Neutrophil (primary cell): ENCODE measurements at regions not wholly inside any gene's neighbourhood (a gene's known extent, or its start where the extent isn't known, plus 50 kb on each side); places are given as distances from the start of the nearest gene placed in this dataset.

Source experiments
- H3K27ac ChIP-seq: fragments of 200-600 bp; sonication (generic); 2 replicates; pipeline ENCODE4 v1.5.1; 2016; ENCODE audit warnings: mild to moderate bottlenecking, moderate library complexity
- H3K27me3 ChIP-seq: fragments of 200-600 bp; sonication (generic); 2 replicates; pipeline ENCODE4 v1.6.0; 2016; ENCODE audit warnings: mild to moderate bottlenecking
- H3K36me3 ChIP-seq: fragments of 200-600 bp; sonication (generic); 2 replicates; pipeline ENCODE4 v1.5.1; 2017
- H3K4me1 ChIP-seq, 2 experiments: fragments of 200-600 bp in 1 of 2; sonication (generic) in 1 of 2; 1 replicate in 1 of 2; 2 replicates in 1 of 2; pipeline versions ENCODE4 v1.5.1 to v1.6.1; 2013 to 2016; ENCODE audit warnings: low read depth in 1 of 2, low read length in 1 of 2, mild to moderate bottlenecking in 1 of 2, moderate library complexity in 1 of 2; ENCODE audit not compliant: control insufficient read depth in 1 of 2, insufficient read depth in 1 of 2
- H3K4me3 ChIP-seq, 2 experiments: fragments of 200-600 bp in 1 of 2; sonication (generic) in 1 of 2; 1 replicate in 1 of 2; 2 replicates in 1 of 2; pipeline ENCODE4 v1.5.1; 2013 to 2016; ENCODE audit warnings: low read depth in 1 of 2, low read length in 1 of 2, mild to moderate bottlenecking in 1 of 2, moderate library complexity in 1 of 2
- H3K9me3 ChIP-seq: fragments of 200-600 bp; sonication (generic); 2 replicates; pipeline ENCODE4 v1.5.1; 2016
- CTCF ChIP-seq: fragments of 200-600 bp; sonication (generic); IDR thresholded peaks from 2 replicates; pipeline ENCODE4 v1.5.1; 2016; ENCODE audit warnings: antibody characterized with exemption

- H3K4me1 ChIP-seq = no peaks in the 10 kb centered on the region
- no peaks in the 10 kb centered on the region for H3K9me3 ChIP-seq
- H3K27ac ChIP-seq = no peak overlapping the region
- no peaks in the 10 kb centered on the region for H3K36me3 ChIP-seq
- H3K4me3 ChIP-seq = no peak overlapping the region
- H3K27me3 ChIP-seq = no peaks in the 10 kb centered on the region
- no peak for TF ChIP-seq CTCF
Observed at GRCh38 chr11:25730230-25730629, 601.7 kb upstream of the ANO3 start.

GRCh38 chr11:25733777-25734176, 598.2 kb upstream of the ANO3 start:
- Histone ChIP-seq H3K9me3 (no peaks in the 10 kb centered on the region), H3K27me3 (no peaks in the 10 kb centered on the region), H3K36me3 (no peaks in the 10 kb centered on the region), H3K27ac (no peak overlapping the region), H3K4me3 (no peak overlapping the region), H3K4me1 (no peaks in the 10 kb centered on the region)
- TF ChIP-seq CTCF = no peak

GRCh38 chr11:25734591-25735211, 597.2 kb upstream of the ANO3 start:
- H3K9me3 ChIP-seq = no peaks in the 10 kb centered on the region
- H3K27ac ChIP-seq = no peak overlapping the region
- no peak overlapping the region for H3K4me3 ChIP-seq
- no peak for TF ChIP-seq CTCF
- H3K27me3 ChIP-seq = no peaks in the 10 kb centered on the region
- H3K36me3 ChIP-seq = no peaks in the 10 kb centered on the region
- H3K4me1 ChIP-seq = no peaks in the 10 kb centered on the region

- no peak overlapping the region for H3K27ac ChIP-seq
- H3K4me1 ChIP-seq = no peaks in the 10 kb centered on the region
- TF ChIP-seq CTCF = no peak
- H3K36me3 ChIP-seq = no peaks in the 10 kb centered on the region
- H3K4me3 ChIP-seq = no peak overlapping the region
- H3K9me3 ChIP-seq = no peaks in the 10 kb centered on the region
- no peaks in the 10 kb centered on the region for H3K27me3 ChIP-seq
Observed at GRCh38 chr11:25737071-25737675, 594.8 kb upstream of the ANO3 start.

GRCh38 chr11:25741886-25742285, 590.0 kb upstream of the ANO3 start:
- TF ChIP-seq CTCF = no peak
- Histone ChIP-seq H3K9me3 (no peaks in the 10 kb centered on the region), H3K27ac (no peak overlapping the region), H3K4me3 (no peak overlapping the region), H3K36me3 (no peaks in the 10 kb centered on the region), H3K4me1 (no peaks in the 10 kb centered on the region), H3K27me3 (no peaks in the 10 kb centered on the region)
